SK-N-SH (cell line): ENCODE measurements at regions not wholly inside any gene's neighbourhood (a gene's known extent, or its start where the extent isn't known, plus 50 kb on each side); places are given as distances from the start of the nearest gene placed in this dataset.

Source experiments
- EP300 ChIP-seq, 2 experiments: IDR thresholded peaks; 2 replicates each; pipeline versions ENCODE4 v1.4.0 to v1.6.1; 2012; ENCODE audit warnings: borderline replicate concordance in 1 of 2, low read depth in 1 of 2, low read length in 1 of 2
- FOSL2 ChIP-seq: IDR thresholded peaks from 2 replicates; pipeline ENCODE4 v1.4.0; 2012; ENCODE audit warnings: low read depth, mild to moderate bottlenecking, moderate library complexity, borderline replicate concordance
- FOXJ3 ChIP-seq: sonication (generic); formaldehyde crosslinking; IDR thresholded peaks from 2 replicates; pipeline ENCODE4 v1.5.1; 2020; ENCODE audit warnings: mild to moderate bottlenecking, missing genetic modification reagents
- FOXM1 ChIP-seq: IDR thresholded peaks from 2 replicates; pipeline ENCODE4 v1.4.0; 2012; ENCODE audit warnings: low read depth, mild to moderate bottlenecking
- NFIC ChIP-seq: IDR thresholded peaks from 2 replicates; pipeline ENCODE4 v1.4.0; 2012; ENCODE audit warnings: borderline replicate concordance
- TAF1 ChIP-seq: IDR thresholded peaks from 2 replicates; pipeline ENCODE4 v1.6.1; 2012; ENCODE audit warnings: low read depth, mild to moderate bottlenecking, low read length, moderate library complexity, borderline replicate concordance
- YY1 ChIP-seq: IDR thresholded peaks from 2 replicates; pipeline ENCODE4 v1.4.0; 2012; ENCODE audit warnings: low read depth, mild to moderate bottlenecking
- TF ChIP-seq, protein P1 (sequence below): IDR thresholded peaks from 2 replicates; pipeline ENCODE4 v1.4.0; 2012; ENCODE audit warnings: low read depth
- TF ChIP-seq, protein P2 (sequence below): fragments of 200-600 bp; sonication (generic); IDR thresholded peaks from 2 replicates; pipeline ENCODE4 v1.6.1; 2017; ENCODE audit warnings: antibody characterized with exemption, mild to moderate bottlenecking, moderate library complexity
- TF ChIP-seq, protein P3 (sequence below): IDR thresholded peaks from 2 replicates; pipeline ENCODE4 v1.6.1; 2012; ENCODE audit warnings: mild to moderate bottlenecking, low read depth, low read length, moderate library complexity
- TF ChIP-seq, protein P4 (sequence below): IDR thresholded peaks from 2 replicates; pipeline ENCODE4; 2012

DNA sequence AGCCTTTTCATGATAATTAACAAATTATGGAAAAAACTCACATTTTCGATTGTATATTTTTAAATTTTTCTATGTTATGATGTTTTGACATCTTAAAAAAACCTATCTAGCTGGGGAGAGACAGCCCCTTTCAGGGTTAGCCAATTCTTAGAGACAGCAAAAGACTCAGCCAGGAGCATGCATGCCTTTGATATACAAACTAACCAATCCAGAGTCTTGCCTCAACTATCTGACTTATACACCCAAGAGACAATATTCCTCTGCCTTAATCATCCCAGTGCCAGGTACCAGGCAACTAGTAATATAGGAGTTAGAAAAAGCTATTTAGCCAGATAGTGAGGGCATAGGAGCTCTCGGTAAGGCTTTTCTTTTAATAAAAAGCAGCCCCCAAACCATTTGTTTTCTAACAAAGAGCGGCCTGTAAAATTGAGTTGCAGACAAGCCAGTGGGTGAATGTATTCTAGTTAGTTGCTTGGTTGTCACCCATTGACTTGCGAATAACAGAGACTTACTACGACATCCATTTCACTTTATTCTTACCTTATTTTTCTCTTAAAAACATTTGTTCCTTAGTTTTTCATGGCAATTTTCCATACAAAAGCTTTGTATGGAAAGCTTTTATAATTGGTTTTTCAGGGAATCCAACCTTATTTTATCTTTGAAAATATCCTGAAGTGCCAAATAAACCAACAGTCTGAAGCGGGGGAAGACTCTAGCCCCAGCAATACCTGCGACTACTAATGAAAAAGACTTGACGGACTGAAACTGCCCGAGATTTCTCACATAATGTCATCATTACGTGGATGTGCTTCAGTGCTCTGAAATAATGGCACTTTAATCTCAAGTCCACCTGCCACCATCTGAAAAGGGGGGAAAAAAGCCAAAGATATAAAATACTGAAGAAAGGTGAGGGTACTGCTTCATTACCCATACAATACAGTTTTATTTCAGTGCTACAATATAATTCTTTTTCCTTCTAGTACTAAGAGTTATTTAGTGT lies 64.6 kb upstream of the ATP2C1 start:
- TF ChIP-seq TAF1 (no peak), NFIC (no peak), EP300 (IDR thresholded peaks at IDR 0.05; ENCODE audit: borderline replicate concordance in 1 of 2, low read depth in 1 of 2, low read length in 1 of 2) (no peak), FOXM1 (no peak), FOSL2 (no peak), FOXJ3 (CRISPR knock-in tag) (no peak), YY1 (no peak)
- TF ChIP-seq, protein P1, sequence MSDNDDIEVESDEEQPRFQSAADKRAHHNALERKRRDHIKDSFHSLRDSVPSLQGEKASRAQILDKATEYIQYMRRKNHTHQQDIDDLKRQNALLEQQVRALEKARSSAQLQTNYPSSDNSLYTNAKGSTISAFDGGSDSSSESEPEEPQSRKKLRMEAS = no peak
- TF ChIP-seq, protein P2, sequence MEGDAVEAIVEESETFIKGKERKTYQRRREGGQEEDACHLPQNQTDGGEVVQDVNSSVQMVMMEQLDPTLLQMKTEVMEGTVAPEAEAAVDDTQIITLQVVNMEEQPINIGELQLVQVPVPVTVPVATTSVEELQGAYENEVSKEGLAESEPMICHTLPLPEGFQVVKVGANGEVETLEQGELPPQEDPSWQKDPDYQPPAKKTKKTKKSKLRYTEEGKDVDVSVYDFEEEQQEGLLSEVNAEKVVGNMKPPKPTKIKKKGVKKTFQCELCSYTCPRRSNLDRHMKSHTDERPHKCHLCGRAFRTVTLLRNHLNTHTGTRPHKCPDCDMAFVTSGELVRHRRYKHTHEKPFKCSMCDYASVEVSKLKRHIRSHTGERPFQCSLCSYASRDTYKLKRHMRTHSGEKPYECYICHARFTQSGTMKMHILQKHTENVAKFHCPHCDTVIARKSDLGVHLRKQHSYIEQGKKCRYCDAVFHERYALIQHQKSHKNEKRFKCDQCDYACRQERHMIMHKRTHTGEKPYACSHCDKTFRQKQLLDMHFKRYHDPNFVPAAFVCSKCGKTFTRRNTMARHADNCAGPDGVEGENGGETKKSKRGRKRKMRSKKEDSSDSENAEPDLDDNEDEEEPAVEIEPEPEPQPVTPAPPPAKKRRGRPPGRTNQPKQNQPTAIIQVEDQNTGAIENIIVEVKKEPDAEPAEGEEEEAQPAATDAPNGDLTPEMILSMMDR = no peak
- TF ChIP-seq, protein P3, sequence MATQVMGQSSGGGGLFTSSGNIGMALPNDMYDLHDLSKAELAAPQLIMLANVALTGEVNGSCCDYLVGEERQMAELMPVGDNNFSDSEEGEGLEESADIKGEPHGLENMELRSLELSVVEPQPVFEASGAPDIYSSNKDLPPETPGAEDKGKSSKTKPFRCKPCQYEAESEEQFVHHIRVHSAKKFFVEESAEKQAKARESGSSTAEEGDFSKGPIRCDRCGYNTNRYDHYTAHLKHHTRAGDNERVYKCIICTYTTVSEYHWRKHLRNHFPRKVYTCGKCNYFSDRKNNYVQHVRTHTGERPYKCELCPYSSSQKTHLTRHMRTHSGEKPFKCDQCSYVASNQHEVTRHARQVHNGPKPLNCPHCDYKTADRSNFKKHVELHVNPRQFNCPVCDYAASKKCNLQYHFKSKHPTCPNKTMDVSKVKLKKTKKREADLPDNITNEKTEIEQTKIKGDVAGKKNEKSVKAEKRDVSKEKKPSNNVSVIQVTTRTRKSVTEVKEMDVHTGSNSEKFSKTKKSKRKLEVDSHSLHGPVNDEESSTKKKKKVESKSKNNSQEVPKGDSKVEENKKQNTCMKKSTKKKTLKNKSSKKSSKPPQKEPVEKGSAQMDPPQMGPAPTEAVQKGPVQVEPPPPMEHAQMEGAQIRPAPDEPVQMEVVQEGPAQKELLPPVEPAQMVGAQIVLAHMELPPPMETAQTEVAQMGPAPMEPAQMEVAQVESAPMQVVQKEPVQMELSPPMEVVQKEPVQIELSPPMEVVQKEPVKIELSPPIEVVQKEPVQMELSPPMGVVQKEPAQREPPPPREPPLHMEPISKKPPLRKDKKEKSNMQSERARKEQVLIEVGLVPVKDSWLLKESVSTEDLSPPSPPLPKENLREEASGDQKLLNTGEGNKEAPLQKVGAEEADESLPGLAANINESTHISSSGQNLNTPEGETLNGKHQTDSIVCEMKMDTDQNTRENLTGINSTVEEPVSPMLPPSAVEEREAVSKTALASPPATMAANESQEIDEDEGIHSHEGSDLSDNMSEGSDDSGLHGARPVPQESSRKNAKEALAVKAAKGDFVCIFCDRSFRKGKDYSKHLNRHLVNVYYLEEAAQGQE = no peak
- TF ChIP-seq, protein P4, sequence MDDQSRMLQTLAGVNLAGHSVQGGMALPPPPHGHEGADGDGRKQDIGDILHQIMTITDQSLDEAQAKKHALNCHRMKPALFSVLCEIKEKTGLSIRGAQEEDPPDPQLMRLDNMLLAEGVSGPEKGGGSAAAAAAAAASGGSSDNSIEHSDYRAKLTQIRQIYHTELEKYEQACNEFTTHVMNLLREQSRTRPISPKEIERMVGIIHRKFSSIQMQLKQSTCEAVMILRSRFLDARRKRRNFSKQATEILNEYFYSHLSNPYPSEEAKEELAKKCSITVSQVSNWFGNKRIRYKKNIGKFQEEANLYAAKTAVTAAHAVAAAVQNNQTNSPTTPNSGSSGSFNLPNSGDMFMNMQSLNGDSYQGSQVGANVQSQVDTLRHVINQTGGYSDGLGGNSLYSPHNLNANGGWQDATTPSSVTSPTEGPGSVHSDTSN = no peak
